HepG2 (cell line): ENCODE measurements at regions not wholly inside any gene's neighbourhood (a gene's known extent, or its start where the extent isn't known, plus 50 kb on each side); places are given as distances from the start of the nearest gene placed in this dataset.

Source experiments
- ATAC-seq: fragments of 200-7000 bp; cut with Tn5 transposase; 3 replicates; pipeline ENCODE4 v1.9.1; 2020; ENCODE audit warnings: mild to moderate bottlenecking, moderate library complexity
- BruUV-seq: library from RNA; stranded (reverse); fragments of 400-500 nt; replicated peaks from 2 replicates; lab custom pipeline; 2021; lab: Mats Ljungman, UMichigan
- CTCF ChIA-PET: fragments of 300-600 bp; formaldehyde crosslinking; extraction: SDS; loops from one replicate; lab custom pipeline; 2021; ENCODE audit warnings: low total read pairs, inconsistent platforms, low intra/inter-chr PET ratio; lab: Yijun Ruan, JAX
- POLR2A ChIA-PET: fragments of 350-600 bp; sonication (Branson Sonifier 250); formaldehyde crosslinking; loops from one replicate; lab custom pipeline; 2020; ENCODE audit warnings: antibody characterized with exemption, inconsistent platforms; lab: Yijun Ruan, JAX
- DNase-seq: peaks from one replicate; pipeline ENCODE4 v3.0.0-alpha.2; 2015; ENCODE audit warnings: low spot score
- FAIRE-seq: peaks from 3 replicates; lab custom pipeline; 2011; peaks lifted over from hg19 to GRCh38; lab: Jason Lieb, UNC
- H2AFZ ChIP-seq: one replicate; pipeline ENCODE4 v1.6.1; 2011; ENCODE audit warnings: low read length, inconsistent platforms
- H3K27ac ChIP-seq: fragments of 300-600 bp; 3 replicates; pipeline ENCODE4 v1.8.0; 2011; ENCODE audit warnings: mixed run types, mild to moderate bottlenecking, mixed read lengths, low read length, inconsistent platforms; ENCODE audit not compliant: insufficient read depth; ENCODE audit errors: extremely low read length
- H3K27me3 ChIP-seq, 2 experiments: fragments of 200-600 bp in 1 of 2; 2 replicates in 1 of 2; 3 replicates in 1 of 2; pipeline versions ENCODE4 v1.6.0 to v1.8.0; 2011; ENCODE audit warnings: low read length in 2 of 2, mild to moderate bottlenecking in 2 of 2, moderate library complexity in 2 of 2, inconsistent platforms in 1 of 2; ENCODE audit not compliant: insufficient read depth in 2 of 2, control insufficient read depth in 1 of 2
- H3K36me3 ChIP-seq, 2 experiments: fragments of 200-600 bp in 1 of 2; replicated peaks in 1 of 2; 2 replicates in 1 of 2; 3 replicates in 1 of 2; pipeline versions ENCODE4 v1.5.1 to v1.8.0; 2011; ENCODE audit warnings: low read length in 2 of 2, inconsistent platforms in 1 of 2; ENCODE audit not compliant: insufficient read depth in 2 of 2, control insufficient read depth in 1 of 2
- H3K4me1 ChIP-seq: 2 replicates; pipeline ENCODE4 v1.5.1; 2012; ENCODE audit warnings: low read length, inconsistent platforms; ENCODE audit not compliant: insufficient read depth
- H3K4me2 ChIP-seq: 2 replicates; pipeline ENCODE4 v1.6.0; 2011; ENCODE audit warnings: low read depth, low read length, inconsistent platforms
- H3K4me3 ChIP-seq, 3 experiments: fragments of 200-600 bp in 1 of 3; sonication (generic), shearing (Covaris generic) in 1 of 3; replicated peaks in 1 of 3; 2 replicates each; pipeline ENCODE4 v1.5.1; 2011 to 2016; ENCODE audit warnings: low read length in 3 of 3, inconsistent platforms in 2 of 3, low read depth in 2 of 3, mild to moderate bottlenecking in 2 of 3, control low read depth in 1 of 3, mixed read lengths in 1 of 3; ENCODE audit not compliant: insufficient read depth in 1 of 3
- H3K79me2 ChIP-seq: one replicate; pipeline ENCODE4 v1.6.1; 2011; ENCODE audit warnings: low read length, inconsistent platforms; ENCODE audit not compliant: insufficient read depth
- H3K9ac ChIP-seq: 2 replicates; pipeline ENCODE4 v1.6.0; 2011; ENCODE audit warnings: mild to moderate bottlenecking, low read depth, low read length, inconsistent platforms; ENCODE audit not compliant: insufficient read depth
- H3K9me3 ChIP-seq: 2 replicates; pipeline ENCODE4 v1.5.1; 2012; ENCODE audit warnings: mild to moderate bottlenecking, low read length
- H4K20me1 ChIP-seq: 2 replicates; pipeline ENCODE4 v1.6.0; 2011; ENCODE audit warnings: inconsistent platforms, mild to moderate bottlenecking, low read length, moderate library complexity; ENCODE audit not compliant: insufficient read depth
- CEBPG ChIP-seq: IDR thresholded peaks from 2 replicates; pipeline ENCODE4 v1.6.1; 2016
- ESRRA ChIP-seq: sonication (generic); formaldehyde crosslinking; IDR thresholded peaks from 2 replicates; pipeline ENCODE4 v1.5.1; 2020; ENCODE audit warnings: mild to moderate bottlenecking, low read depth, missing genetic modification reagents
- MTA1 ChIP-seq: sonication (generic); formaldehyde crosslinking; IDR thresholded peaks from 2 replicates; pipeline ENCODE4 v1.4.0; 2020; ENCODE audit warnings: missing genetic modification reagents, mild to moderate bottlenecking, borderline replicate concordance
- MXI1 ChIP-seq: IDR thresholded peaks from 3 replicates; pipeline ENCODE4 v1.6.1; 2012; ENCODE audit warnings: low read depth, low read length, inconsistent platforms, borderline replicate concordance
- TBX2 ChIP-seq: sonication (generic); formaldehyde crosslinking; IDR thresholded peaks from 2 replicates; pipeline ENCODE4 v1.5.0; 2020; ENCODE audit warnings: missing genetic modification reagents, mild to moderate bottlenecking, borderline replicate concordance
- TRIM24 ChIP-seq: sonication (generic); formaldehyde crosslinking; IDR thresholded peaks from 2 replicates; pipeline ENCODE4 v1.8.0; 2022; ENCODE audit warnings: mild to moderate bottlenecking, missing genetic modification reagents
- ZFP36L2 ChIP-seq: sonication (generic); formaldehyde crosslinking; IDR thresholded peaks from 2 replicates; pipeline ENCODE4 v1.4.0; 2020; ENCODE audit warnings: missing genetic modification reagents
- WGBS: methylation state at CpG from one replicate; pipeline ENCODE4 v1.1.6; 2017; ENCODE audit warnings: low lambda C conversion rate; 5-methylcytosine and 5-hydroxymethylcytosine counted together
- in situ Hi-C: cut with HindIII; loops from 2 replicates; pipeline ENCODE4 v1.10.0; 2017; ENCODE audit warnings: low pct_unique_long_range_greater_than_20kb; ENCODE audit not compliant: extremely low pct_ligation_motif_present
- intact Hi-C: fragments of 100-400 bp; cut with micrococcal nuclease; formaldehyde crosslinking; loops from one replicate; pipeline ENCODE4 v1.10.0; 2022; ENCODE audit not compliant: unreplicated experiment
- TF ChIP-seq, protein P1 (sequence below): sonication (generic); formaldehyde crosslinking; IDR thresholded peaks from 2 replicates; pipeline ENCODE4 v1.4.0; 2020; ENCODE audit warnings: missing genetic modification reagents
- TF ChIP-seq, protein P2 (sequence below): fragments of 450-650 bp; IDR thresholded peaks from 2 replicates; pipeline ENCODE4 v1.6.1; 2017
- TF ChIP-seq, protein P3 (sequence below): sonication (generic); formaldehyde crosslinking; IDR thresholded peaks from 2 replicates; pipeline ENCODE4 v1.4.0; 2020; ENCODE audit warnings: mild to moderate bottlenecking, missing genetic modification reagents
- TF ChIP-seq, protein P4 (sequence below): sonication (generic); formaldehyde crosslinking; IDR thresholded peaks from 2 replicates; pipeline ENCODE4; 2020; ENCODE audit warnings: missing genetic modification reagents, mild to moderate bottlenecking, borderline replicate concordance
- TF ChIP-seq, protein P5 (sequence below): sonication (generic); formaldehyde crosslinking; IDR thresholded peaks from 2 replicates; pipeline ENCODE4 v1.9.0; 2021; ENCODE audit warnings: missing genetic modification reagents, borderline replicate concordance

DNA sequence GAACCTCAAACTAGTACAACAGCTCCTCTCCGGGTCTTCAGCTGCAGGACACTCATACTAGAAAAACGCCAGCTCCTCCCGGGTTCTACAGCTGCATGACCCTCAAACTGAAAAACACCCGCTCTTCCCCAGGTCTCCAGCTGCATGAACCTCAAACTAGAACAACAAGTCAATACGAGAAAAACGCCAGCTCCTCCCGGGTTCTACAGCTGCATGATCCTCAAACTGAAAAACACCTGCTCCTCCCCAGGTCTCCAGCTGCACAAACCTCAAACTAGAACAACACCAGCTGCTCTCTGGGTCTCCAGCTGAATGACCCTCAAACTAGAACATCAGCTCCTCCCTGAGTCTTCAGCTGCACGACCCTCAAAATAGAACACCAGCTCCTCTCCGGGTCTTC is 315.0 kb upstream of the TFPI start:
- no peak for TF ChIP-seq ESRRA
- TF ChIP-seq, protein P1, sequence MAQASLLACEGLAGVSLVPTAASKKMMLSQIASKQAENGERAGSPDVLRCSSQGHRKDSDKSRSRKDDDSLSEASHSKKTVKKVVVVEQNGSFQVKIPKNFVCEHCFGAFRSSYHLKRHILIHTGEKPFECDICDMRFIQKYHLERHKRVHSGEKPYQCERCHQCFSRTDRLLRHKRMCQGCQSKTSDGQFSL (CRISPR knock-in tag): no peak
- TF ChIP-seq, protein P2, sequence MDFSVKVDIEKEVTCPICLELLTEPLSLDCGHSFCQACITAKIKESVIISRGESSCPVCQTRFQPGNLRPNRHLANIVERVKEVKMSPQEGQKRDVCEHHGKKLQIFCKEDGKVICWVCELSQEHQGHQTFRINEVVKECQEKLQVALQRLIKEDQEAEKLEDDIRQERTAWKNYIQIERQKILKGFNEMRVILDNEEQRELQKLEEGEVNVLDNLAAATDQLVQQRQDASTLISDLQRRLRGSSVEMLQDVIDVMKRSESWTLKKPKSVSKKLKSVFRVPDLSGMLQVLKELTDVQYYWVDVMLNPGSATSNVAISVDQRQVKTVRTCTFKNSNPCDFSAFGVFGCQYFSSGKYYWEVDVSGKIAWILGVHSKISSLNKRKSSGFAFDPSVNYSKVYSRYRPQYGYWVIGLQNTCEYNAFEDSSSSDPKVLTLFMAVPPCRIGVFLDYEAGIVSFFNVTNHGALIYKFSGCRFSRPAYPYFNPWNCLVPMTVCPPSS: no peak
- TF ChIP-seq, protein P3, sequence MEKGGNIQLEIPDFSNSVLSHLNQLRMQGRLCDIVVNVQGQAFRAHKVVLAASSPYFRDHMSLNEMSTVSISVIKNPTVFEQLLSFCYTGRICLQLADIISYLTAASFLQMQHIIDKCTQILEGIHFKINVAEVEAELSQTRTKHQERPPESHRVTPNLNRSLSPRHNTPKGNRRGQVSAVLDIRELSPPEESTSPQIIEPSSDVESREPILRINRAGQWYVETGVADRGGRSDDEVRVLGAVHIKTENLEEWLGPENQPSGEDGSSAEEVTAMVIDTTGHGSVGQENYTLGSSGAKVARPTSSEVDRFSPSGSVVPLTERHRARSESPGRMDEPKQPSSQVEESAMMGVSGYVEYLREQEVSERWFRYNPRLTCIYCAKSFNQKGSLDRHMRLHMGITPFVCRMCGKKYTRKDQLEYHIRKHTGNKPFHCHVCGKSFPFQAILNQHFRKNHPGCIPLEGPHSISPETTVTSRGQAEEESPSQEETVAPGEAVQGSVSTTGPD (CRISPR knock-in tag): no peak
- TF ChIP-seq TBX2: no peak
- no peak for TF ChIP-seq ZFP36L2 (CRISPR knock-in tag)
- TF ChIP-seq, protein P4, sequence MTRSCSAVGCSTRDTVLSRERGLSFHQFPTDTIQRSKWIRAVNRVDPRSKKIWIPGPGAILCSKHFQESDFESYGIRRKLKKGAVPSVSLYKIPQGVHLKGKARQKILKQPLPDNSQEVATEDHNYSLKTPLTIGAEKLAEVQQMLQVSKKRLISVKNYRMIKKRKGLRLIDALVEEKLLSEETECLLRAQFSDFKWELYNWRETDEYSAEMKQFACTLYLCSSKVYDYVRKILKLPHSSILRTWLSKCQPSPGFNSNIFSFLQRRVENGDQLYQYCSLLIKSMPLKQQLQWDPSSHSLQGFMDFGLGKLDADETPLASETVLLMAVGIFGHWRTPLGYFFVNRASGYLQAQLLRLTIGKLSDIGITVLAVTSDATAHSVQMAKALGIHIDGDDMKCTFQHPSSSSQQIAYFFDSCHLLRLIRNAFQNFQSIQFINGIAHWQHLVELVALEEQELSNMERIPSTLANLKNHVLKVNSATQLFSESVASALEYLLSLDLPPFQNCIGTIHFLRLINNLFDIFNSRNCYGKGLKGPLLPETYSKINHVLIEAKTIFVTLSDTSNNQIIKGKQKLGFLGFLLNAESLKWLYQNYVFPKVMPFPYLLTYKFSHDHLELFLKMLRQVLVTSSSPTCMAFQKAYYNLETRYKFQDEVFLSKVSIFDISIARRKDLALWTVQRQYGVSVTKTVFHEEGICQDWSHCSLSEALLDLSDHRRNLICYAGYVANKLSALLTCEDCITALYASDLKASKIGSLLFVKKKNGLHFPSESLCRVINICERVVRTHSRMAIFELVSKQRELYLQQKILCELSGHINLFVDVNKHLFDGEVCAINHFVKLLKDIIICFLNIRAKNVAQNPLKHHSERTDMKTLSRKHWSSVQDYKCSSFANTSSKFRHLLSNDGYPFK (CRISPR knock-in tag): no peak
- no peak for TF ChIP-seq TRIM24
- TF ChIP-seq, protein P5, sequence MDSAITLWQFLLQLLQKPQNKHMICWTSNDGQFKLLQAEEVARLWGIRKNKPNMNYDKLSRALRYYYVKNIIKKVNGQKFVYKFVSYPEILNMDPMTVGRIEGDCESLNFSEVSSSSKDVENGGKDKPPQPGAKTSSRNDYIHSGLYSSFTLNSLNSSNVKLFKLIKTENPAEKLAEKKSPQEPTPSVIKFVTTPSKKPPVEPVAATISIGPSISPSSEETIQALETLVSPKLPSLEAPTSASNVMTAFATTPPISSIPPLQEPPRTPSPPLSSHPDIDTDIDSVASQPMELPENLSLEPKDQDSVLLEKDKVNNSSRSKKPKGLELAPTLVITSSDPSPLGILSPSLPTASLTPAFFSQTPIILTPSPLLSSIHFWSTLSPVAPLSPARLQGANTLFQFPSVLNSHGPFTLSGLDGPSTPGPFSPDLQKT: no peak
- TF ChIP-seq MTA1 (CRISPR knock-in tag): no peak
- no peak for TF ChIP-seq CEBPG (CRISPR knock-in tag)
- no peak for TF ChIP-seq MXI1
- FAIRE-seq (no peak), DNase-seq (no peak), ATAC-seq (no peak)
- no peak overlapping the region for H3K27ac ChIP-seq
- no peaks in the 10 kb centered on the region for H3K9me3 ChIP-seq
- no peaks in the 10 kb centered on the region for H4K20me1 ChIP-seq
- H3K4me2 ChIP-seq: no peak overlapping the region
- no TSS peak for BruUV-seq
- H2AFZ ChIP-seq: no peak overlapping the region
- H3K4me1 ChIP-seq: peaks cover 9% of the 10 kb centered on the region; the same call in 1 of the 2 replicates
- intact Hi-C loops: no loop called here
- in situ Hi-C loops: no loop called here
- no peak overlapping the region for H3K9ac ChIP-seq
- CTCF ChIA-PET: no interaction called here
- H3K36me3 ChIP-seq: no peaks in the 10 kb centered on the region
- 17% methylated on average over 7 of the region's 9 CpGs for WGBS
- no peak overlapping the region for H3K4me3 ChIP-seq
- no peaks in the 10 kb centered on the region for H3K79me2 ChIP-seq
- peaks cover 0 to 26% of the 10 kb centered on the region in 2 experiments; a peak in 2 of 5 replicates for H3K27me3 ChIP-seq
- POLR2A ChIA-PET: no interaction called here
